Activated effector memory CD4-positive, alpha-beta T cell treated with anti-CD3 and anti-CD28 coated beads, Interleukin-2, amount 50 U/mL, for 16 hours (primary cell): ENCODE measurements at regions not wholly inside any gene's neighbourhood (a gene's known extent, or its start where the extent isn't known, plus 50 kb on each side); places are given as distances from the start of the nearest gene placed in this dataset.

Source experiments
- DNase-seq: peaks from one replicate; pipeline ENCODE4 v3.0.0-alpha.2; 2020

- DNase-seq = no peak
Observed at GRCh38 chr2:70036290-70036689, 51.0 kb upstream of the PCBP1 start.

GRCh38 chr2:70035344-70035844 lies 51.9 kb upstream of the PCBP1 start:
- DNase-seq = no peak

GRCh38 chr2:70030724-70031420 lies 56.4 kb upstream of the PCBP1 start:
- no peak for DNase-seq

- no peak for DNase-seq
Observed at GRCh38 chr2:70029814-70030409, 57.4 kb upstream of the PCBP1 start.

- no peak for DNase-seq
Observed at GRCh38 chr2:70024284-70024683, 62.9 kb upstream of the ASPRV1 start.

GRCh38 chr2:70019096-70019495 lies 57.7 kb upstream of the ASPRV1 start:
- DNase-seq = no peak

GRCh38 chr2:70017962-70018361 lies 56.5 kb upstream of the ASPRV1 start:
- no peak for DNase-seq

- no peak for DNase-seq
Observed at GRCh38 chr2:70014959-70015358, 53.5 kb upstream of the ASPRV1 start.

- no peak for DNase-seq
Observed at GRCh38 chr2:70012887-70013286, 51.5 kb upstream of the ASPRV1 start.

GRCh38 chr2:70011786-70012185 lies 50.4 kb upstream of the ASPRV1 start:
- peak; percentile 17 for DNase-seq

GRCh38 chr2:70011335-70011734 lies 49.9 kb upstream of the ASPRV1 start:
- DNase-seq = peak; percentile 25
